H9 (cell line): ENCODE measurements at regions not wholly inside any gene's neighbourhood (a gene's known extent, or its start where the extent isn't known, plus 50 kb on each side); places are given as distances from the start of the nearest gene placed in this dataset.

Experiments
- DNase-seq: peaks from one replicate; pipeline ENCODE4 v3.0.0-alpha.2; 2017
- H2AFZ ChIP-seq: one replicate; pipeline ENCODE4 v1.6.1; 2013; ENCODE audit warnings: mild to moderate bottlenecking, low read length, control low read depth, moderate library complexity
- H2AK5ac ChIP-seq: 2 replicates; pipeline ENCODE4 v1.6.1; 2013; ENCODE audit warnings: low read length, control low read depth, mixed read lengths; ENCODE audit not compliant: insufficient read length
- H2BK120ac ChIP-seq: one replicate; pipeline ENCODE4 v1.6.1; 2013; ENCODE audit warnings: low read depth, mild to moderate bottlenecking, low read length, control low read depth, inconsistent platforms; ENCODE audit not compliant: poor library complexity, severe bottlenecking
- H2BK12ac ChIP-seq: 2 replicates; pipeline ENCODE4 v1.6.1; 2013; ENCODE audit warnings: low read length, control low read depth, mixed read lengths, low read depth; ENCODE audit not compliant: insufficient read length
- H2BK15ac ChIP-seq: 2 replicates; pipeline ENCODE4 v1.6.1; 2013; ENCODE audit warnings: low read depth, low read length, control low read depth
- H2BK20ac ChIP-seq: one replicate; pipeline ENCODE4 v1.6.1; 2013; ENCODE audit warnings: low read depth, mild to moderate bottlenecking, low read length, control low read depth, inconsistent platforms; ENCODE audit not compliant: poor library complexity, severe bottlenecking
- H2BK5ac ChIP-seq: 2 replicates; pipeline ENCODE4 v1.6.1; 2013; ENCODE audit warnings: low read length, control low read depth, mixed read lengths; ENCODE audit not compliant: insufficient read length
- H3K14ac ChIP-seq: 2 replicates; pipeline ENCODE4 v1.6.1; 2013; ENCODE audit warnings: low read length, control low read depth; ENCODE audit not compliant: insufficient read depth
- H3K18ac ChIP-seq: 2 replicates; pipeline ENCODE4 v1.6.1; 2013; ENCODE audit warnings: low read depth, mild to moderate bottlenecking, mixed read lengths, low read length, control low read depth; ENCODE audit not compliant: insufficient read length
- H3K23ac ChIP-seq: 2 replicates; pipeline ENCODE4 v1.6.1; 2013; ENCODE audit warnings: low read length, control low read depth, mixed read lengths, low read depth; ENCODE audit not compliant: insufficient read length
- H3K23me2 ChIP-seq: 2 replicates; pipeline ENCODE4 v1.6.1; 2013; ENCODE audit warnings: low read depth, mild to moderate bottlenecking, mixed read lengths, low read length, control low read depth; ENCODE audit not compliant: insufficient read length, poor library complexity, severe bottlenecking
- H3K27ac ChIP-seq: 2 replicates; pipeline ENCODE4 v1.5.1; 2013; ENCODE audit warnings: low read length, control low read depth, mixed read lengths, low read depth; ENCODE audit not compliant: insufficient read length
- H3K27me3 ChIP-seq: 2 replicates; pipeline ENCODE4 v1.6.1; 2013; ENCODE audit warnings: low read length, control low read depth, inconsistent platforms; ENCODE audit not compliant: insufficient read depth
- H3K4ac ChIP-seq: 2 replicates; pipeline ENCODE4 v1.6.1; 2013; ENCODE audit warnings: low read depth, mild to moderate bottlenecking, control low read depth, inconsistent platforms, low read length, moderate library complexity
- H3K4me1 ChIP-seq: 2 replicates; pipeline ENCODE4 v1.6.1; 2013; ENCODE audit warnings: low read length, control low read depth, inconsistent platforms; ENCODE audit not compliant: insufficient read depth
- H3K4me2 ChIP-seq: 2 replicates; pipeline ENCODE4 v1.6.1; 2013; ENCODE audit warnings: low read length, control low read depth, mixed read lengths; ENCODE audit not compliant: insufficient read length, insufficient read depth
- H3K56ac ChIP-seq: 2 replicates; pipeline ENCODE4 v1.6.1; 2013; ENCODE audit warnings: low read depth, mild to moderate bottlenecking, mixed read lengths, low read length, control low read depth; ENCODE audit not compliant: insufficient read length
- H3K79me1 ChIP-seq: 2 replicates; pipeline ENCODE4 v1.6.1; 2013; ENCODE audit warnings: low read depth, mild to moderate bottlenecking, moderate library complexity, low read length, control low read depth, inconsistent platforms; ENCODE audit not compliant: insufficient read depth, poor library complexity, severe bottlenecking
- H3K79me2 ChIP-seq: 2 replicates; pipeline ENCODE4 v1.6.1; 2013; ENCODE audit warnings: low read length, control low read depth, inconsistent platforms; ENCODE audit not compliant: insufficient read depth
- H3K9ac ChIP-seq: 2 replicates; pipeline ENCODE4 v1.6.1; 2013; ENCODE audit warnings: low read length, control low read depth, mixed read lengths; ENCODE audit not compliant: insufficient read length; ENCODE audit errors: extremely low read depth
- H3K9me3 ChIP-seq: one replicate; pipeline ENCODE4 v1.6.1; 2013; ENCODE audit warnings: low read depth, low read length, inconsistent platforms; ENCODE audit not compliant: control insufficient read depth
- H3T11ph ChIP-seq: one replicate; pipeline ENCODE4 v1.6.1; 2013; ENCODE audit warnings: mild to moderate bottlenecking, low read length, control low read depth, inconsistent platforms
- H4K20me1 ChIP-seq: one replicate; pipeline ENCODE4 v1.6.1; 2013; ENCODE audit not compliant: control insufficient read depth, insufficient read length, insufficient read depth
- H4K5ac ChIP-seq: 2 replicates; pipeline ENCODE4 v1.6.1; 2013; ENCODE audit warnings: low read depth, mild to moderate bottlenecking, mixed read lengths, low read length, control low read depth; ENCODE audit not compliant: insufficient read length
- H4K8ac ChIP-seq: replicated peaks from 2 replicates; pipeline ENCODE4 v1.6.1; 2013; ENCODE audit warnings: low read length, control low read depth, mixed read lengths, low read depth; ENCODE audit not compliant: insufficient read length
- H4K91ac ChIP-seq: 2 replicates; pipeline ENCODE4 v1.6.1; 2013; ENCODE audit warnings: low read depth, mild to moderate bottlenecking, moderate library complexity, mixed read lengths, low read length, control low read depth; ENCODE audit not compliant: insufficient read length
- H3K27ac Mint-ChIP-seq, 3 experiments: 2 replicates in 2 of 3; 3 replicates in 1 of 3; pipeline ENCODE4 v1.8.0; 2020 to 2021; ENCODE audit warnings: mixed read lengths in 3 of 3, mild to moderate bottlenecking in 1 of 3, moderate library complexity in 1 of 3
- H3K27me3 Mint-ChIP-seq: 2 replicates; pipeline ENCODE4 v1.8.0; 2021; ENCODE audit warnings: low read depth, mild to moderate bottlenecking, moderate library complexity, mixed read lengths
- H3K36me3 Mint-ChIP-seq, 3 experiments: 2 replicates in 2 of 3; 3 replicates in 1 of 3; pipeline ENCODE4 v1.8.0; 2020 to 2021; ENCODE audit warnings: low read depth in 3 of 3, mixed read lengths in 3 of 3; ENCODE audit not compliant: insufficient read depth in 1 of 3
- H3K4me1 Mint-ChIP-seq, 2 experiments: 2 replicates each; pipeline ENCODE4 v1.8.0; 2020; ENCODE audit warnings: mixed read lengths in 2 of 2
- H3K4me3 Mint-ChIP-seq, 2 experiments: 2 replicates in 1 of 2; 3 replicates in 1 of 2; pipeline ENCODE4 v1.8.0; 2020 to 2021; ENCODE audit warnings: mild to moderate bottlenecking in 2 of 2, mixed read lengths in 2 of 2, moderate library complexity in 1 of 2
- H3K9me3 Mint-ChIP-seq, 2 experiments: 2 replicates in 1 of 2; 3 replicates in 1 of 2; pipeline ENCODE4 v1.8.0; 2020; ENCODE audit warnings: mild to moderate bottlenecking in 2 of 2, mixed read lengths in 2 of 2, moderate library complexity in 1 of 2
- WGBS: extraction: QIAGEN DNeasy Blood & Tissue Kit; methylation state at CpG from one replicate; pipeline ENCODE4 v1.1.7; 2013; ENCODE audit warnings: missing lambda C conversion rate, low lambda C conversion rate, mixed read lengths; ENCODE audit not compliant: insufficient read length; ENCODE audit errors: extremely low coverage; 5-methylcytosine and 5-hydroxymethylcytosine counted together
- TF ChIP-seq, protein P1 (sequence below): fragments of 200-600 bp; sonication (generic); conservative IDR thresholded peaks from 3 replicates; pipeline ENCODE4 v1.8.0; 2021; ENCODE audit warnings: antibody characterized with exemption, mild to moderate bottlenecking

- Histone ChIP-seq H3K23ac (no peak overlapping the region), H2BK20ac (no peak overlapping the region), H3K9ac (no peak overlapping the region), H4K91ac (no peak overlapping the region), H3K79me2 (no peaks in the 10 kb centered on the region), H2BK15ac (no peak overlapping the region), H4K8ac (no peak overlapping the region), H2AFZ (no peak overlapping the region), H3K14ac (no peak overlapping the region), H4K5ac (no peak overlapping the region), H3K18ac (no peak overlapping the region), H3K4ac (no peak overlapping the region), H3K56ac (no peak overlapping the region), H2AK5ac (no peak overlapping the region), H2BK5ac (no peak overlapping the region), H2BK120ac (no peak overlapping the region), H3K27me3 (no peaks in the 10 kb centered on the region), H3K9me3 (no peaks in the 10 kb centered on the region), H2BK12ac (no peak overlapping the region), H3K23me2 (no peaks in the 10 kb centered on the region), H3K4me2 (no peak overlapping the region), H4K20me1 (no peaks in the 10 kb centered on the region), H3T11ph (no peak overlapping the region), H3K27ac (no peak overlapping the region), H3K4me1 (no peaks in the 10 kb centered on the region), H3K79me1 (no peaks in the 10 kb centered on the region)
- H3K9me3 Mint-ChIP-seq: peaks cover 0 to 6% of the 10 kb centered on the region in 2 experiments; a peak in 4 of 5 replicates
- no peak for DNase-seq
- H3K4me1 Mint-ChIP-seq: no peaks in the 10 kb centered on the region
- no peak overlapping the region for H3K27ac Mint-ChIP-seq
- WGBS: no CpG with 5 or more reads among the region's 3 CpGs
- H3K27me3 Mint-ChIP-seq: no peaks in the 10 kb centered on the region
- TF ChIP-seq, protein P1, sequence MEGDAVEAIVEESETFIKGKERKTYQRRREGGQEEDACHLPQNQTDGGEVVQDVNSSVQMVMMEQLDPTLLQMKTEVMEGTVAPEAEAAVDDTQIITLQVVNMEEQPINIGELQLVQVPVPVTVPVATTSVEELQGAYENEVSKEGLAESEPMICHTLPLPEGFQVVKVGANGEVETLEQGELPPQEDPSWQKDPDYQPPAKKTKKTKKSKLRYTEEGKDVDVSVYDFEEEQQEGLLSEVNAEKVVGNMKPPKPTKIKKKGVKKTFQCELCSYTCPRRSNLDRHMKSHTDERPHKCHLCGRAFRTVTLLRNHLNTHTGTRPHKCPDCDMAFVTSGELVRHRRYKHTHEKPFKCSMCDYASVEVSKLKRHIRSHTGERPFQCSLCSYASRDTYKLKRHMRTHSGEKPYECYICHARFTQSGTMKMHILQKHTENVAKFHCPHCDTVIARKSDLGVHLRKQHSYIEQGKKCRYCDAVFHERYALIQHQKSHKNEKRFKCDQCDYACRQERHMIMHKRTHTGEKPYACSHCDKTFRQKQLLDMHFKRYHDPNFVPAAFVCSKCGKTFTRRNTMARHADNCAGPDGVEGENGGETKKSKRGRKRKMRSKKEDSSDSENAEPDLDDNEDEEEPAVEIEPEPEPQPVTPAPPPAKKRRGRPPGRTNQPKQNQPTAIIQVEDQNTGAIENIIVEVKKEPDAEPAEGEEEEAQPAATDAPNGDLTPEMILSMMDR: no peak
- no peak overlapping the region for H3K4me3 Mint-ChIP-seq
- no peaks in the 10 kb centered on the region for H3K36me3 Mint-ChIP-seq
These were observed 480.3 kb upstream of the TYRP1 start for GRCh38 chr9:12212860-12213259.
